Hippocampal formation (tissue), 2 donors: ENCODE measurements at regions not wholly inside any gene's neighbourhood (a gene's known extent, or its start where the extent isn't known, plus 50 kb on each side); places are given as distances from the start of the nearest gene placed in this dataset.
A peak's percentile ranks its signal among the peaks of the same experiment; 100 is the strongest.
"Not testable (repeated sequence)": the region's sequence is repeated elsewhere in the genome, so short reads cannot be mapped to it uniquely, and the experiment has no call there.

Source experiments
- DNase-seq, 2 donors: peaks; one replicate each; lab custom pipeline; 2025; lab: John Stamatoyannopoulos, UW

GRCh38 chr12:8390001-8390777 is 65.6 kb upstream of the CLEC6A start:
- DNase-seq: peak in 1 of 2 donors; percentile 7

DNA sequence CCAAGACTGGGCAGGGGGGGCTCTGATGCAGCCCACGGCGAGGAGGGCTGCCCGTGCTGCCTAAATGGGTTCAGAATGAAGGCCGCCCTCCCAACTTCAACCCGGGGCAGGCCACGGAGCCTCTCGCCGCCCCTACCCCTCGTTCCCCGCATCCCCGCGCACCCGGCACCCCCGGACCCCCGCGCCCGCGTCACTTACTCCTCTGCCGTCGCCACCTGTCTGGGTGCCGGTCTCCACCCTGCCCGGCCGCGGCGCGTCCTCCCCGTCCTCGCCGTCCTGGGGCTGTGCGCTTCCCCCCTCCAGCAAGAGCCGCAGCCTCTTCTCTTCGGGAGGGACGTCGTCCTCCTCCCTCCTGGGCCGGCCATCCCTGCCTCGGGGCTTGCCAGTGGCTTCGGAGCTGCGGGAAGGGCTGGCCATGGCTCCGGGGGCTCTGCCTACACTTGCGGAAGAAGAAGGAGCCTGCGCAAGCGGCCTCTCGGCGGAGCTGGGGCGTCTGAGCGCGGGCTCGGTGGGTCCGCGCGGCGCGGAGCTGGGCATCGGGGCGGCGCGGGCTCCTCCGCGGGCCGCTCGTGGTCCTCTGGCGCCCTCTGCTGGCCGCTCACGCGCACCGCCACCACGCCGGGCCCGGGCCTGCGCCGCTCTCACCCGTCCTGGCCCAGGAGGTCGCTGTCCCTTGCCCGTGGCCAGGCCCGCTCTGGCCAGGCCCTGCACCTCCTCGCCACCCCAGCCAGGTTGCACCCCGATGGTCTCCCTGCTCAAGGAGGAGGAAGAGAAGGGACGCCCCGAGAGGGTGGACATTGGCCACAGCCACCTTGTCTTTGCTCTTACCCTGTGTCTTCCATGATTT is 59.3 kb upstream of the CLEC6A start:
- DNase-seq: peak; percentile 6 to 32

GRCh38 chr12:8397378-8397777 is 58.4 kb upstream of the CLEC6A start:
- not testable (repeated sequence) for DNase-seq

DNA sequence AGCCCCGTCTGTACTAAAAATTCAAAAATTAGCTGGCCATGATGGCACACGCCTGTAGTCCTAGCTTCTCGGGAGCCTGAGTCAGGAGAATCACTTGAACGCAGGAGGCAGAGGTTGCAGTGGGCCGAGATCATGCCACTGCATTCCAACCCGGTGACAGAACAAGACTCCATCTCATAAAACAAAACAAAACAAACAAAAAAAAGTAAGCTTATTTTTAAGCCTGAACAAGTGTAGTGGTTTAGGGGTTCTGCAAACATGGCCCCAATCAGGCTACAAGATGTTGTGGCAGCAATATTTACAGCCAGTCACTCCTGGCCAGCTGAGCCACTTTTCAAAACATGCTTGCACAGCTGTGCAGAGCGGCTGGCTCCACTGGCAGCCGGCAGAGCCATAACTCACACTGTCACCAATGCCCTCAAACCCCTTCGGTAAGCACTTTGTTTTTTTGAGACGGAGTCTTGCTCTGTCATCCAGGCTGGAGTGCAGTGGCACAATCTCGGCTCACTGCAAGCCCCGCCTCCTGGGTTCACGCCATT is 56.2 kb upstream of the CLEC6A start:
- DNase-seq: not testable (repeated sequence)

DNA sequence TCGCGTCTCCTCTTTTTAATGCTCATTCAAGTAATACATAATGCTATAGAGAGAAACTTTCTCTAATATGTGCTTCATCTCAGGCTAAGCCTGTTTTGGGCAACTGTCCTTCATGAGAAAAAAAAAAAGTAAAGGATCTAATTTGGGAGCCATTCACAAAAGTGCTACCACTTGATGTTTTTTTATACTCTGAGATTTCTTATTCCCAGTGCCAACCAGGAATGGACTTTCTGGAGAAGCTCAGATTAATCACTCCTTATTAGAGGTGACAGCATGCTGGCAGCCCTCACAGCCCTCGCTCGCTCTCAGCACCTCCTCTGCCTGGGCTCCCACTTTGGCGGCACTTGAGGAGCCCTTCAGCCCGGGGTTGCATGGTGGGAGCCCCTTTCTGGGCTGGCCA is 51.9 kb upstream of the CLEC6A start:
- DNase-seq: not testable (repeated sequence)

- not testable (repeated sequence) for DNase-seq
Measured at GRCh38 chr12:8404341-8404740, 51.4 kb upstream of the CLEC6A start.
